Fibroblast of gingiva (primary cell): ENCODE measurements at regions not wholly inside any gene's neighbourhood (a gene's known extent, or its start where the extent isn't known, plus 50 kb on each side); places are given as distances from the start of the nearest gene placed in this dataset.
"Not testable (repeated sequence)": the region's sequence is repeated elsewhere in the genome, so short reads cannot be mapped to it uniquely, and the experiment has no call there.

Source experiments
- DNase-seq: peaks from one replicate; pipeline ENCODE4 v3.0.0-alpha.2; 2011; ENCODE audit warnings: low read depth

- no peak for DNase-seq
These were observed 724.0 kb upstream of the ZNF608 start for GRCh38 chr5:125470280-125470902.

- no peak for DNase-seq
These were observed 730.6 kb upstream of the ZNF608 start for GRCh38 chr5:125476901-125477585.

- no peak for DNase-seq
These were observed 731.1 kb upstream of the ZNF608 start for GRCh38 chr5:125477586-125477975.

GRCh38 chr5:125478599-125478998, 732.2 kb upstream of the ZNF608 start:
- no peak for DNase-seq

GRCh38 chr5:125480911-125481310, 734.5 kb upstream of the ZNF608 start:
- peak; percentile 57 for DNase-seq

- peak; percentile 10 for DNase-seq
These were observed 735.3 kb upstream of the ZNF608 start for GRCh38 chr5:125481506-125482465.

- no peak for DNase-seq
These were observed 737.2 kb upstream of the ZNF608 start for GRCh38 chr5:125483609-125484008.

- peak; percentile 58 for DNase-seq
These were observed 737.9 kb upstream of the ZNF608 start for GRCh38 chr5:125484272-125484741.

- peak; percentile 100 for DNase-seq
These were observed 738.6 kb upstream of the ZNF608 start for GRCh38 chr5:125484742-125485641.

GRCh38 chr5:125485771-125486170, 739.3 kb upstream of the ZNF608 start:
- no peak for DNase-seq

GRCh38 chr5:125486634-125487033, 740.2 kb upstream of the ZNF608 start:
- DNase-seq: peak; percentile 81

- peak; percentile 25 for DNase-seq
These were observed 740.8 kb upstream of the ZNF608 start for GRCh38 chr5:125487231-125487630.

- not testable (repeated sequence) for DNase-seq
These were observed 741.2 kb upstream of the ZNF608 start for GRCh38 chr5:125487652-125488051.

- no peak for DNase-seq
These were observed 742.7 kb upstream of the ZNF608 start for GRCh38 chr5:125489146-125489545.

GRCh38 chr5:125491986-125492492, 745.6 kb upstream of the ZNF608 start:
- DNase-seq: no peak

GRCh38 chr5:125492977-125493376, 746.5 kb upstream of the ZNF608 start:
- no peak for DNase-seq

- DNase-seq: no peak
These were observed 750.0 kb upstream of the ZNF608 start for GRCh38 chr5:125496393-125496792.

- no peak for DNase-seq
These were observed 751.2 kb upstream of the ZNF608 start for GRCh38 chr5:125497651-125498050.

GRCh38 chr5:125499636-125500332, 753.3 kb upstream of the ZNF608 start:
- DNase-seq: no peak

GRCh38 chr5:125501396-125501795, 755.0 kb upstream of the ZNF608 start:
- DNase-seq: no peak

GRCh38 chr5:125503946-125504345, 757.5 kb upstream of the ZNF608 start:
- DNase-seq: no peak
